ENCODE measurements at regions not wholly inside any gene's neighbourhood (a gene's known extent, or its start where the extent isn't known, plus 50 kb on each side); places are given as distances from the start of the nearest gene placed in this dataset.
A peak's percentile ranks its signal among the peaks of the same experiment; 100 is the strongest.

DNA sequence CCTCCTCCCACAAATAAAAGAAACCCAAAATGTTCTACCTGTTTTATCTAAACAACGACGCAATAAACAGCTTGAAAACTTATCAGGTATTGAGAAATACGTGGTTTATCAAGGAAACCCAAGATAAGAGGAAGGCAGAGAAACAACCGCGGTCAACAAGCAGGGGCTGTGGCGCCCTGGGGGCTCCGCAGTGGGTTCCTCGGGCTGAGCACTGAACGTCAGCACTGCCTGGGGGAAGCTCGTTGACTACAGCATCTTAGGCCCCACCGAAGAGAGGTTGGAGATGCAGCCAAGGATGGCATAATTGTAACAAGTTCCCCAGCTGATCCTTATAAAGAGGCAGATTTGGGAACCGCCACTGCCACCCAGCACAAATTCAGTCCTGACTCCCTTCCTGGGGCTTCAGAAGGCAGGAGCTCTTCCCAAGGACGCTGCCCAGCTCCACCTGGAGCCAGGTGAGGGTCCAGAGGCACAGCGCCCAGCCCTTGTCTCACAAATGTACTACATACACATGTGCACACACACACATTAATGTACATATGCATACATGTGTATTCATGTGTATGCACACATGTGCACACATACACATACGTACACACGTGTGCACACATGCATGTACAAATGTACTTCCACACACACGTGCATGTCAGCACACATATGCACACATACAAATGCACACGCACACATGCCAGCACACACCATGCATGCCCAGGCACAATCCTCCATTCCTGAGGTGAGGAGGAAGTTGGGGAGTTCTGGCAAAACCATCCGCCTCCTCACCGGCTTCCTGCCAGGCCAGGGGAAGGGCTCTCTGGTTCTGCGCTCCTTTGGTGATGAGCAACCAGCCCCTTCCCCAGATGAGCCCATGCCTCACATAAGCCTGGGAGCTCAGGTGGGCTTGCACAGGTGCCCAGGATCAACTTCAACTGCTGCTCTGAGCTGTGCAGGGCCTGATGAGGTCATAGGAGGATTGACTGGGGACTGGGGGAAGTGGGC, 251.1 kb downstream of the NPHP4 start:
- Mint-ChIP-seq H3K27me3 (peaks cover 4% of the 10 kb centered on the region), H3K27ac (no peak overlapping the region), H3K4me1 (peaks cover 5% of the 10 kb centered on the region), H3K36me3 (no peaks in the 10 kb centered on the region), H3K9me3 (peaks cover 1% of the 10 kb centered on the region), H3K4me3 (no peak overlapping the region)
- POLR2A ChIA-PET = no interaction called here
- peak; percentile 4 for DNase-seq
- no peak for ATAC-seq (ENCODE audit: low read depth)

GRCh38 chr1:5740450-5740849, 251.8 kb downstream of the NPHP4 start:
- H3K4me1 Mint-ChIP-seq = peaks cover 5% of the 10 kb centered on the region
- H3K36me3 Mint-ChIP-seq = no peaks in the 10 kb centered on the region
- POLR2A ChIA-PET = no interaction called here
- H3K27me3 Mint-ChIP-seq = peaks cover 4% of the 10 kb centered on the region
- ATAC-seq (ENCODE audit: low read depth) (no peak), DNase-seq (no peak)
- H3K4me3 Mint-ChIP-seq = no peak overlapping the region
- H3K9me3 Mint-ChIP-seq = peaks cover 1% of the 10 kb centered on the region
- no peak overlapping the region for H3K27ac Mint-ChIP-seq

DNA sequence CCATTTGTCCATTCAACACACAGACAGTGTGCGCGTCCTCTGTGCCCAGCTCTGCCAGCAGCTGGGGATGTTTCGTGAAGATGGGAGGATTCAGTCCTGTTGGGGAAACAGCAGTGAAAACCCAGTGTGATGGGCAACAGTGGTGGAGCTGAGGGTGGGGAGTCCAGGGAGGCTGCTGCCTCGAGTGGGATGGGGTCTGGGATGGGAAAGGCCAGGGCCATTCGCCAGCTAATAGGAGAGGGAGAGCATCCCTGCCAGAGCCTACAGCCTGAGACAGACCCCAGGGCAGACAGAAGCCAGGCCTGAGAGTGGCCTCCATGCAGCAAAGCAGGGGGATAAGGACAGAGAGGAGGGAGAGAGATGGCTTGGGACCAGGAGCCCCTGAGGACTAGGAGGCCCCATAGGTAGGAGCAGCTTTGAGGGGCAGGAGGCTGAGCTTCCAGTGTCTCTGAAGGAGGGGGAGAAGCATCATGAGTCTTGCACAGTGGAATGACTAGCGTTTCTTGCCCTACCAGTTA, 252.6 kb downstream of the NPHP4 start:
- Mint-ChIP-seq H3K27me3 (peaks cover 4% of the 10 kb centered on the region), H3K9me3 (peaks cover 1% of the 10 kb centered on the region), H3K4me1 (peaks cover 5% of the 10 kb centered on the region), H3K4me3 (no peak overlapping the region), H3K27ac (no peak overlapping the region), H3K36me3 (no peaks in the 10 kb centered on the region)
- no peak for ATAC-seq (ENCODE audit: low read depth)
- POLR2A ChIA-PET = no interaction called here
- DNase-seq = no peak

GRCh38 chr1:5738911-5739462, 253.2 kb downstream of the NPHP4 start:
- peaks cover 4% of the 10 kb centered on the region for H3K27me3 Mint-ChIP-seq
- H3K27ac Mint-ChIP-seq = no peak overlapping the region
- H3K9me3 Mint-ChIP-seq = peaks cover 1% of the 10 kb centered on the region
- POLR2A ChIA-PET = no interaction called here
- no peak for ATAC-seq (ENCODE audit: low read depth)
- H3K36me3 Mint-ChIP-seq = no peaks in the 10 kb centered on the region
- no peak overlapping the region for H3K4me3 Mint-ChIP-seq
- no peak for DNase-seq
- H3K4me1 Mint-ChIP-seq = peaks cover 5% of the 10 kb centered on the region

DNA sequence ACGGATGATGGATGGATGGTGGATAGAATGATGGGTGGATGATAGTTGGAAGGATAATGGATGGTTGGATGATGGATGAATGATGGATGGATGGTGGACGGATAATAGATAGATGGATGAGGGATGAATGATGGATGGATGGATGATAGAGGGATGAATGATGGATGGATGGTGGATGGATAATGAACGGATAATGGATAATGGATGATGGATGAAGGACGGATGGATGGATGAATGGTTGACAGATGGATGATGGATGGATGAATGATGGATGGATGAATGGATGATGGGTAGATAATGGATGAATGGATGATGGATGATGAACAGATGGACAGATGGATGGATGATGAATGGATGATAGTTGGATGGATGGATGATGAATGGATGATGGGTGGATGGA, 255.1 kb downstream of the NPHP4 start:
- H3K36me3 Mint-ChIP-seq = no peaks in the 10 kb centered on the region
- peaks cover 5% of the 10 kb centered on the region for H3K4me1 Mint-ChIP-seq
- H3K4me3 Mint-ChIP-seq = no peak overlapping the region
- ATAC-seq (ENCODE audit: low read depth) = no peak
- POLR2A ChIA-PET = no interaction called here
- H3K27me3 Mint-ChIP-seq = peaks cover 4% of the 10 kb centered on the region
- no peak for DNase-seq
- no peak overlapping the region for H3K27ac Mint-ChIP-seq
- H3K9me3 Mint-ChIP-seq = peaks cover 1% of the 10 kb centered on the region

GRCh38 chr1:5734996-5735395, 257.2 kb downstream of the NPHP4 start:
- Mint-ChIP-seq H3K27ac (no peak overlapping the region), H3K27me3 (peaks cover 4% of the 10 kb centered on the region), H3K9me3 (peaks cover 1% of the 10 kb centered on the region), H3K4me1 (peaks cover 4% of the 10 kb centered on the region), H3K4me3 (no peak overlapping the region), H3K36me3 (no peaks in the 10 kb centered on the region)
- POLR2A ChIA-PET = no interaction called here
- ATAC-seq (ENCODE audit: low read depth) (no peak), DNase-seq (peak; percentile 8)

GRCh38 chr1:5734414-5734813, 257.8 kb downstream of the NPHP4 start:
- H3K4me1 Mint-ChIP-seq = no peaks in the 10 kb centered on the region
- no peak for ATAC-seq (ENCODE audit: low read depth)
- H3K9me3 Mint-ChIP-seq = peaks cover 1% of the 10 kb centered on the region
- POLR2A ChIA-PET = no interaction called here
- H3K27me3 Mint-ChIP-seq = peaks cover under 1% of the 10 kb centered on the region
- peak; percentile 2 for DNase-seq
- H3K27ac Mint-ChIP-seq = no peak overlapping the region
- H3K4me3 Mint-ChIP-seq = no peak overlapping the region
- no peaks in the 10 kb centered on the region for H3K36me3 Mint-ChIP-seq

- no peaks in the 10 kb centered on the region for H3K4me1 Mint-ChIP-seq
- POLR2A ChIA-PET = no interaction called here
Observed at GRCh38 chr1:5733596-5733995, 258.6 kb downstream of the NPHP4 start.

DNA sequence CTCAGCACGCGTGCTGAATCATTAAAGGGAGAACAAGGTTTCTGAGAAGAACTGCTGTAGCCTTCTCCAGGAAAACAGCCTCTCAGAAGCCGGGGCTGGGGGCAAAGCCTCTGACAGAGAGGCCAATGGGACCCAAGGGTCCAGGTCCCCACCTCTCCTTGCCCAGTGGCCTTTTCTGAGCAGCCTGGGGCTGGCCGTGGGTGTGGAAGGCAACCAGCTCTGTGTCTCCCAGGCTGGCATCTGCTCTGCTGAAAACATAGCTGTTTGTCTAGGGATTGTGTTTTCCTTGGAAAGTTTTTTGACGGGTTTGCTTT, 261.2 kb downstream of the NPHP4 start:
- Mint-ChIP-seq H3K27me3 (peaks cover 3% of the 10 kb centered on the region), H3K4me1 (no peaks in the 10 kb centered on the region), H3K9me3 (no peaks in the 10 kb centered on the region), H3K36me3 (no peaks in the 10 kb centered on the region), H3K27ac (no peak overlapping the region), H3K4me3 (no peak overlapping the region)
- ATAC-seq (ENCODE audit: low read depth) = no peak
- peak; percentile 4 for DNase-seq
- POLR2A ChIA-PET = no interaction called here

More at GRCh38 chr1:5733596-5733995, 258.6 kb downstream of the NPHP4 start:
- DNase-seq = no peak
- no peak overlapping the region for H3K4me3 Mint-ChIP-seq
- H3K27me3 Mint-ChIP-seq = no peaks in the 10 kb centered on the region
- peaks cover 1% of the 10 kb centered on the region for H3K9me3 Mint-ChIP-seq
- no peak overlapping the region for H3K27ac Mint-ChIP-seq
- H3K36me3 Mint-ChIP-seq = no peaks in the 10 kb centered on the region
- no peak for ATAC-seq (ENCODE audit: low read depth)

DNA sequence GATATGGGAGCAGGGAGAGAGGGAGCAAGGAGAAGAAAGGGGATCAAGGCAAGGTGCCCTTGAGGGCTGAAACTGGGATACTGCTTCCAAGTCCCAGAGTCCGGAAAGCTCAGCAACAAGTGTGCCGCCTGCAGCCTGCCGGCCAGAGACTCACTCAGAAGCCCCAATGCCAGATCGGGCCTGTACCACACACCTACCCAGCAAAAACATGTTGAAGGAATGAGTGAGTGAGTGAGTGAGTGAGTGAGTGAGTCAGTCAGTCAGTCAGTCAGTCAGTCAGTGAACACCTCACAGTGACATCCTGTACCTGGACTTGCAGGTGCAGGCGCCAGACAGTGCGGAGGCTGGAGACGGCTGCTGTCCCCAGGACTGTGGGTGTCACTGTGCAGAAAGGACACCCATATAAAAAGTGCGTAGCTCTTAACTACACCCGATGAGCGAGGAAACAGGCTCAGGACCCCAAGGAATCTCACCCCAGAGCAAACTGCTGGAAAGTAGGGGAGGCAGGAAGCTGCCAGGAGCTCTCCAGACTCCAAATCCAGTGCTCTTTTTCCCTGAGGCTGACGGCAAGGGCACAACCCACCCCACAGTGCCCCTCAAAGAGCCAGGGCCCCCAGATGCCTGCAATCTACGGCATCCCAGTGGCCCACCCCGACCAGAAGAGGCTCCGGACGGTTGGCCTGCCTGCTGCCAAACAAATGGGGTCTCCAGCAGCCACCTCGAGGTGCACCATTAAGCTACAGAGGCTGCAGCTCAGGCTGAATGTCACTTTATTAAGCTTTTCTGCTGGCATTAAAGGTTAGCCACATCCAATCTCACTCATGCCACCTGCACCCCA, 261.7 kb downstream of the NPHP4 start:
- Mint-ChIP-seq H3K4me1 (no peaks in the 10 kb centered on the region), H3K27ac (no peak overlapping the region), H3K4me3 (no peak overlapping the region), H3K9me3 (no peaks in the 10 kb centered on the region), H3K36me3 (no peaks in the 10 kb centered on the region), H3K27me3 (peaks cover 3% of the 10 kb centered on the region)
- DNase-seq = peak; percentile 9
- ATAC-seq (ENCODE audit: low read depth) = no peak
- POLR2A ChIA-PET = no interaction called here

- H3K27ac Mint-ChIP-seq = no peak overlapping the region
- H3K4me3 Mint-ChIP-seq = no peak overlapping the region
- peak; percentile 2 for DNase-seq
- no peaks in the 10 kb centered on the region for H3K36me3 Mint-ChIP-seq
- POLR2A ChIA-PET = no interaction called here
- peaks cover 3% of the 10 kb centered on the region for H3K27me3 Mint-ChIP-seq
- H3K9me3 Mint-ChIP-seq = no peaks in the 10 kb centered on the region
- ATAC-seq (ENCODE audit: low read depth) = no peak
- H3K4me1 Mint-ChIP-seq = no peaks in the 10 kb centered on the region
Observed at GRCh38 chr1:5729636-5730145, 262.5 kb downstream of the NPHP4 start.

DNA sequence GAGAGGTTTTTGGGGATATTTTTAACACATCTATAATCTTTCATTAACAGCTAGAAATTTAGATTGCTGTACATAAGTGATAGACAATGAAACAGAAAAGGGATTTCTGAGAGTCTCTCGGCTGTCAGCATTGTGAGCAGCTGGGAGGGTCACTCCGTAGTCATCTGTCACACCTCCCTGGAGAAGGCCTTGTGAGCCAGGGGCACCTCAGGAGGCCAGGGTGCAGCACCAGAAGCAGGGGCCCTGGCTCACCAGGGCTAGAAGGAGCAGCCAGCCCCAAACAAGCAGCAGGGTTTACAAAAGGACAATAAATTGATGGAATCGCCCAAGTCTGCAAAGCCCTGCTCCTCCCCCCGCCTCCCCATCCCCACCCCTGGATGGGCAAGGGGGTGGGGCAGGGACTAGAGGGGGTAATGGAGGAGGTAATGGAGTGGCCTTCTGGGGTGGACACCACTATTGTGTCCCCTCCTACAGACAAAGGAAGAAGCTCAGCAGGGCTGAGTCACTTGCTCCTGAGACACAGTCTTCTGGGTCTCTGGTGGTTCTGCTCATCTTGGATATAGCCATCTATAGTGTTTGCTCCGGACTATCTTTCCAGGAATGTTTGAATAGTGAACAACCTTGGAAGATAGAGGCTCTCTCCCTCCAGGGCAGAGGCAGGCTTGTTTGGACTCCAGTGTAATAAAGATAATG, 263.4 kb downstream of the NPHP4 start:
- no peaks in the 10 kb centered on the region for H3K4me1 Mint-ChIP-seq

More for the DNA sequence above, 263.4 kb downstream of the NPHP4 start:
- no peak for ATAC-seq (ENCODE audit: low read depth)
- Mint-ChIP-seq H3K27ac (no peak overlapping the region), H3K4me3 (no peak overlapping the region), H3K27me3 (peaks cover 3% of the 10 kb centered on the region), H3K36me3 (no peaks in the 10 kb centered on the region), H3K9me3 (no peaks in the 10 kb centered on the region)
- no peak for DNase-seq
- POLR2A ChIA-PET = no interaction called here
